ENCODE measurements at regions not wholly inside any gene's neighbourhood (a gene's known extent, or its start where the extent isn't known, plus 50 kb on each side); places are given as distances from the start of the nearest gene placed in this dataset.

GRCh38 chr10:76735866-76736265 lies 901.7 kb downstream of the KCNMA1 start:
- TF ChIP-seq CTCF (IDR thresholded peaks at IDR 0.05; ENCODE audit: insufficient read depth, missing control alignments) = no peak
- no peak for FAIRE-seq
- DNase-seq (ENCODE audit: insufficient read length, low spot score) = no peak

DNA sequence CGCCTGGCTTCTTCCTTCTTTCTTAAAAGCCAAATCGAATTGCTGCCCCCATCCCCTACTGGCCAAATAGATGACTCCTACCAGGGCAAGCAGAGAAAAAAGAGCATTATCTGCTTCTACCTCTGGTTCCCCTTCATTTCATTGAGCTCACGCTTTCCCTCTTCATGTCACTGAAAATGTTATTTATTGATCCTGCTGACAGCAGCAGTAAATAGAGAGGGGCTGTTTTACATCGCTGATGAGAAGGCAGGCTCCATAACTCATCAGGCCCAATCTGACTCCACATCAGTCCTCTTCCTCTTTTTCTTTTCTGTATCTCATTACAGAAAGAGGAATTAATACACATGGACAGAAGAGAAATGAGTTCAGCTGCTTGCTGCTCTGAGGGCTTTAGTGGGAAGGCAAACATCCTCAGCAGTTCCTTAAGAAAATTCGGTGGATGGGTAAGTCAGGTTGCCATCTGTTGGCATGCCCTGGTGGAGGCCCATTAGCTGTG lies 904.1 kb downstream of the KCNMA1 start:
- DNase-seq (ENCODE audit: insufficient read length, low spot score) (no peak), FAIRE-seq (no peak)
- TF ChIP-seq CTCF (IDR thresholded peaks at IDR 0.05; ENCODE audit: insufficient read depth, missing control alignments) = no peak

DNA sequence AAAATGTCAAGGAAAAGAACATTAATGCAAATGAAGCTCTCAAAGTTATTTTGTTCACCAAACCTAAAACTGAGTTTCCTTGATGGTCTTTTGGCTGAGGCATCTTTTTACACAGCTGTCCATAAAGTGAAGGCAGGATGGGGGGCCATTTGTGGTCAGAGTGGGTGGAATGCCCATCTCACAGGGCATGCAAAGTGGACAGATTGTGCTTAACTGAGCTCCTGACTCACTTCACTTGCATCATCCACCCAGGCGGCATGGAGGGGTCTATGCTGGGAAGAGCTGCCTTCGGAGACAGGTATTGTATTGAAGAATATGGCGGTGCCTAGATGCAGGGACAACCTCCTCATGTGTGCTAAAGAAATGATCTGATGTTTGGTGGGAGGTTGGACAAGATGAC lies 905.3 kb downstream of the KCNMA1 start:
- no peak for FAIRE-seq
- DNase-seq (ENCODE audit: insufficient read length, low spot score) = no peak
- TF ChIP-seq CTCF (IDR thresholded peaks at IDR 0.05; ENCODE audit: insufficient read depth, missing control alignments) = no peak

GRCh38 chr10:76729841-76730487 lies 907.6 kb downstream of the KCNMA1 start:
- DNase-seq (ENCODE audit: insufficient read length, low spot score) = no peak
- FAIRE-seq = no peak
- TF ChIP-seq CTCF (IDR thresholded peaks at IDR 0.05; ENCODE audit: insufficient read depth, missing control alignments) = no peak

- no peak for DNase-seq (ENCODE audit: insufficient read length, low spot score)
- no peak for FAIRE-seq
- TF ChIP-seq CTCF (IDR thresholded peaks at IDR 0.05; ENCODE audit: insufficient read depth, missing control alignments) = no peak
Measured at GRCh38 chr10:76729346-76729745, 908.3 kb downstream of the KCNMA1 start.

GRCh38 chr10:76727038-76727437 lies 910.6 kb downstream of the KCNMA1 start:
- no peak for TF ChIP-seq CTCF (IDR thresholded peaks at IDR 0.05; ENCODE audit: insufficient read depth, missing control alignments)
- FAIRE-seq (no peak), DNase-seq (ENCODE audit: insufficient read length, low spot score) (no peak)

GRCh38 chr10:76723844-76724243 lies 913.8 kb downstream of the KCNMA1 start:
- FAIRE-seq (no peak), DNase-seq (ENCODE audit: insufficient read length, low spot score) (no peak)
- no peak for TF ChIP-seq CTCF (IDR thresholded peaks at IDR 0.05; ENCODE audit: insufficient read depth, missing control alignments)

Measured in D721Med (cell line).